Heart left ventricle (tissue), 13 donors: ENCODE measurements at regions not wholly inside any gene's neighbourhood (a gene's known extent, or its start where the extent isn't known, plus 50 kb on each side); places are given as distances from the start of the nearest gene placed in this dataset.

Experiments
- CTCF ChIP-seq, 12 donors: fragments of 200-600 bp; sonication (generic) in 4 of 12; IDR thresholded peaks; one replicate each; pipeline versions ENCODE4 v1.5.0 to v1.8.0; 2018 to 2022; ENCODE audit warnings: antibody characterized with exemption in 12 of 12, mild to moderate bottlenecking in 5 of 12
- POLR2A ChIP-seq, 2 donors: fragments of 450-650 bp; IDR thresholded peaks; one replicate each; pipeline ENCODE4 v1.6.1; 2017; ENCODE audit warnings: antibody characterized with exemption in 2 of 2, mild to moderate bottlenecking in 2 of 2, moderate library complexity in 2 of 2
- donor health status: ischemic (EF 13 %, LVEDD 7.1; RV severe dilation, severe dysfunction).
- donor health status: DM: no; HTN: yes; CAD: no.
- donor health status: DM: no; HTN: no; CAD: no.
- donor health status: ischemic (EF 25% LVEDD 6.9; RV normal size, moderate dysfunction).
- donor health status: ischemic (EF 25% LVEDD 5.7; RV mildly dilated, moderate dysfunction).
- donor health status: ischemic (EF 35%, LVEDD 5.7; RV mildly dilated, moderate dysfunction).
- donor health status: nonischemic (EF 11% LVEDD 7.7; RV severe dilation, severe dysfunction).
- donor health status: DM: yes; HTN: yes; CAD: no.
- donor health status: PGD.
- donor health status: ischemic (EF 29% LVEDD 5.4; RV normal size, mild dysfunction).
- donor health status: nonischemic (EF 23%, LVEDD 6.1; RV moderate dilation, normal function).

GRCh38 chr2:176833671-176834070 lies 378.9 kb upstream of the HNRNPA3 start:
- TF ChIP-seq CTCF (IDR thresholded peaks at IDR 0.05): no peak
- TF ChIP-seq POLR2A (IDR thresholded peaks at IDR 0.05): no peak
